GM12864 (cell line): ENCODE measurements at regions not wholly inside any gene's neighbourhood (a gene's known extent, or its start where the extent isn't known, plus 50 kb on each side); places are given as distances from the start of the nearest gene placed in this dataset.

Experiments used
- DNase-seq: peaks from one replicate; pipeline ENCODE4 v3.0.0-alpha.2; 2011; ENCODE audit warnings: low read depth
- H3K4me3 ChIP-seq: 2 replicates; pipeline ENCODE4 v1.5.1; 2011; ENCODE audit warnings: mild to moderate bottlenecking, low read depth, low read length, control low read depth
- TF ChIP-seq, protein P1 (sequence below): IDR thresholded peaks from 2 replicates; pipeline ENCODE4 v1.5.1; 2011; ENCODE audit warnings: low read depth, mild to moderate bottlenecking, moderate library complexity, low read length, control low read depth, inconsistent platforms; ENCODE audit errors: missing control alignments

DNA sequence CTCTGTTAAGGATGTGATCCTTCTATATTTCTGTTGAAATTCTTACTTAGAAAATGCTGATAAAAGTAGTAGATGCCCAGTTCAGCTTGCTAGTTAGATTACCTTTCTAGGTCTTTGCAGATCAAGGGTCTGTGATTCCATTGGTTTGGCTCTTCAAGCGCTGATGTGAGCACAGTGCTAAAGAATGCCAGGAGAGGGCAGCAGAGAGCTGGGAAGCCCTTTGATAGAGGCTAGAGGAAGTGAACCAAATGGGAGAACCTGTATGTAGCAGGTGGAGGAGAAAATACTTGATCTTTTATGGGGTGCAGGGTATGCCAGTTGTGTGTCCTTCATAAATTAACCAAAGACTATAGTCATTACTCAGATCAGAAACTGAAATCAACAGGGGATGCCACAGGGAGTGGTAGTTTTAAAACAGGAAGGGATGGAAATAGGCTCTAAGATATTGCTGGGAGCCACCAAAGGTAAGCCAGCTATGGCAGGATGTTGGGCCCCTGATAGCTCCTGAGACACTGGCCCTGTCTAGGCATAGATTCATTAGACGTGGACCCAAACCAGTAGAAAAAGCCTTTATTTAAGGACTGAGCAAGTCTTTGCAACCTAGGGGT is 677.4 kb downstream of the SQOR start:
- peak; percentile 10 for DNase-seq
- no peak overlapping the region for H3K4me3 ChIP-seq
- TF ChIP-seq, protein P1, sequence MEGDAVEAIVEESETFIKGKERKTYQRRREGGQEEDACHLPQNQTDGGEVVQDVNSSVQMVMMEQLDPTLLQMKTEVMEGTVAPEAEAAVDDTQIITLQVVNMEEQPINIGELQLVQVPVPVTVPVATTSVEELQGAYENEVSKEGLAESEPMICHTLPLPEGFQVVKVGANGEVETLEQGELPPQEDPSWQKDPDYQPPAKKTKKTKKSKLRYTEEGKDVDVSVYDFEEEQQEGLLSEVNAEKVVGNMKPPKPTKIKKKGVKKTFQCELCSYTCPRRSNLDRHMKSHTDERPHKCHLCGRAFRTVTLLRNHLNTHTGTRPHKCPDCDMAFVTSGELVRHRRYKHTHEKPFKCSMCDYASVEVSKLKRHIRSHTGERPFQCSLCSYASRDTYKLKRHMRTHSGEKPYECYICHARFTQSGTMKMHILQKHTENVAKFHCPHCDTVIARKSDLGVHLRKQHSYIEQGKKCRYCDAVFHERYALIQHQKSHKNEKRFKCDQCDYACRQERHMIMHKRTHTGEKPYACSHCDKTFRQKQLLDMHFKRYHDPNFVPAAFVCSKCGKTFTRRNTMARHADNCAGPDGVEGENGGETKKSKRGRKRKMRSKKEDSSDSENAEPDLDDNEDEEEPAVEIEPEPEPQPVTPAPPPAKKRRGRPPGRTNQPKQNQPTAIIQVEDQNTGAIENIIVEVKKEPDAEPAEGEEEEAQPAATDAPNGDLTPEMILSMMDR, result peak; percentile 81

GRCh38 chr15:46315434-46315833 is 680.6 kb downstream of the SQOR start:
- no peak overlapping the region for H3K4me3 ChIP-seq
- no peak for DNase-seq

DNA sequence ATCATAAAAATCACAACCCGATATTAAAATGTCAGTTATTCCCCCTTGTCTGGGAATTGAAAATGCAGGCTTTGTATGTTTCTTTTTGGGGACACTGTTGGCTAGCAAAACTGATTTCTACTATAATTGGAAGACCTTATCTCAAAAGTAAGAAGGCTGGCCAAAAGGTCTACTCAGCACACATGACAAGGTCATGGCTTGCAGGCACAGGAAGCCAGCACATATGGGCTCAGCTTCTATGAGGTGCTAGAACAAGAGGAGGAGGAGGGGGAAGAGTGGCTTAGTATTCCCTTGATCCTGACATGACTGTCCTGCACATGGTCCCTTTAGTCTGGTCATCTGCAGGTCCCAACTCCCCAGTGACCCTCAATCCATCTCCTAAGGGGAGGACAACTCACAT is 681.2 kb downstream of the SQOR start:
- H3K4me3 ChIP-seq, result no peak overlapping the region
- TF ChIP-seq, protein P1, result no peak
- no peak for DNase-seq

More at GRCh38 chr15:46315434-46315833, 680.6 kb downstream of the SQOR start:
- TF ChIP-seq, protein P1, result no peak

DNA sequence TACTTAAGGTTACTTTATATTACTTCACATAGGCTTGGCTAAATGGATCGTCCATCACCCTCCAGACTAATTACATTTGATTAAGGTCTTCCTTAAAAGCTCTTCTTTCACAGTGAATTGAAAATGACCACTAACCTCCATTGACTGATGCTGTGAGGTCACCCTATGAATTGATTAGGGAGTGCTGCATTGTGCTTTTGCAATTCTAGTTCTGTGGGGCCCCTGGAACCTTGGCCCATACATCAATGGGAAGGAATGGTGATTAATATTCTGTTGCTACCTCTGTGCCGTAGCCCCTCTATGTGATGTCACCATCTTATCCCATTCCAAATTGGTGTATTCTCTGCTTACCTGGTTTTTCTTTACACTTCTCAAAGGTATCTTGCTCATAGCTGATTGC is 682.2 kb downstream of the SQOR start:
- no peak overlapping the region for H3K4me3 ChIP-seq
- no peak for DNase-seq
- TF ChIP-seq, protein P1, result no peak

- no peak for DNase-seq
- no peak overlapping the region for H3K4me3 ChIP-seq
- TF ChIP-seq, protein P1, result no peak
Observed at GRCh38 chr15:46322753-46323152, 687.9 kb downstream of the SQOR start.

- H3K4me3 ChIP-seq, result no peak overlapping the region
- TF ChIP-seq, protein P1, result no peak
- DNase-seq, result no peak
Observed at GRCh38 chr15:46326173-46326572, 691.3 kb downstream of the SQOR start.

DNA sequence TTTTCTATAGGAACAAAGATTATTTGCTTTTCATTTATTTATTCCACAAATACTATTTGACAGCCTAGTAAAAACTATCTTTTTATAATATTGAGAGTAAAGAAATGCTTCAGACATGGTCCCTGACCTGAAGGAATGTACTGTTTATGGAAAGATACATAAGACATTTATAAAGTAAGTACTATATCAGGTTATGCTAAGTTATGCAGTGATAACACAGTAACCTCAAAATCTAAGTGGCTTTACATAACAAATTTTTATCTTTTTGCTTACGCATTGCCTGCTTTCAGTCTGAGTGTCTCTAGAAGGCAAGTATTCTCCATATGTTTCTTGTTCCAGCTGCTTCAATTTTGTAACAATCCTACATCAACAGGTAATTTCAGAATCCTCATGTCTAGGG is 694.0 kb downstream of the SQOR start:
- H3K4me3 ChIP-seq, result no peak overlapping the region
- DNase-seq, result no peak
- TF ChIP-seq, protein P1, result no peak
